Skeletal muscle satellite cell (primary cell): ENCODE measurements at regions not wholly inside any gene's neighbourhood (a gene's known extent, or its start where the extent isn't known, plus 50 kb on each side); places are given as distances from the start of the nearest gene placed in this dataset.

Source experiments
- H3K27me3 ChIP-seq: 2 replicates; pipeline ENCODE4 v1.7.0; 2013; ENCODE audit warnings: low read length; ENCODE audit not compliant: control insufficient read depth, insufficient read depth
- H3K36me3 ChIP-seq: 2 replicates; pipeline ENCODE4 v1.7.0; 2013; ENCODE audit warnings: mild to moderate bottlenecking, control low read depth, low read length; ENCODE audit not compliant: insufficient read depth
- H3K4me1 ChIP-seq: 2 replicates; pipeline ENCODE4 v1.7.0; 2013; ENCODE audit warnings: low read length; ENCODE audit not compliant: control insufficient read depth, insufficient read depth
- H3K4me2 ChIP-seq: 2 replicates; pipeline ENCODE4 v1.7.0; 2013; ENCODE audit warnings: mild to moderate bottlenecking, low read length
- H3K4me3 ChIP-seq: 2 replicates; pipeline ENCODE4 v1.7.0; 2013; ENCODE audit warnings: low read length
- H3K9ac ChIP-seq: 2 replicates; pipeline ENCODE4 v1.7.0; 2013; ENCODE audit warnings: mild to moderate bottlenecking, low read depth, low read length, moderate library complexity
- H3K9me3 ChIP-seq: replicated peaks from 2 replicates; pipeline ENCODE4 v1.7.0; 2013; ENCODE audit warnings: mild to moderate bottlenecking, control low read depth, low read length

GRCh38 chr15:62610265-62610869 is 432.2 kb upstream of the TPM1 start:
- no peaks in the 10 kb centered on the region for H3K27me3 ChIP-seq
- peaks cover 22% of the 10 kb centered on the region for H3K4me1 ChIP-seq
- no peaks in the 10 kb centered on the region for H3K9me3 ChIP-seq
- no peak overlapping the region for H3K9ac ChIP-seq
- H3K36me3 ChIP-seq = no peaks in the 10 kb centered on the region
- H3K4me2 ChIP-seq = no peak overlapping the region
- H3K4me3 ChIP-seq = no peak overlapping the region

- H3K9me3 ChIP-seq = no peaks in the 10 kb centered on the region
- H3K4me3 ChIP-seq = no peak overlapping the region
- no peak overlapping the region for H3K9ac ChIP-seq
- H3K36me3 ChIP-seq = no peaks in the 10 kb centered on the region
- H3K4me1 ChIP-seq = peaks cover 22% of the 10 kb centered on the region
- H3K27me3 ChIP-seq = no peaks in the 10 kb centered on the region
- no peak overlapping the region for H3K4me2 ChIP-seq
Measured at GRCh38 chr15:62611002-62611401, 431.5 kb upstream of the TPM1 start.

- H3K4me3 ChIP-seq = no peak overlapping the region
- H3K36me3 ChIP-seq = no peaks in the 10 kb centered on the region
- no peak overlapping the region for H3K9ac ChIP-seq
- no peaks in the 10 kb centered on the region for H3K27me3 ChIP-seq
- H3K4me2 ChIP-seq = no peak overlapping the region
- H3K4me1 ChIP-seq = peaks cover 18% of the 10 kb centered on the region
- no peaks in the 10 kb centered on the region for H3K9me3 ChIP-seq
Measured at GRCh38 chr15:62612183-62612733, 430.3 kb upstream of the TPM1 start.

GRCh38 chr15:62612771-62613170 is 429.8 kb upstream of the TPM1 start:
- H3K9me3 ChIP-seq = no peaks in the 10 kb centered on the region
- H3K4me1 ChIP-seq = peaks cover 18% of the 10 kb centered on the region

GRCh38 chr15:62616746-62617145 is 425.8 kb upstream of the TPM1 start:
- H3K27me3 ChIP-seq = no peaks in the 10 kb centered on the region
- H3K9me3 ChIP-seq = no peaks in the 10 kb centered on the region
- peaks cover 30% of the 10 kb centered on the region for H3K4me1 ChIP-seq
- H3K4me3 ChIP-seq = no peak overlapping the region
- H3K36me3 ChIP-seq = no peaks in the 10 kb centered on the region
- H3K9ac ChIP-seq = no peak overlapping the region
- H3K4me2 ChIP-seq = no peak overlapping the region

More at GRCh38 chr15:62612771-62613170, 429.8 kb upstream of the TPM1 start:
- Histone ChIP-seq H3K36me3 (no peaks in the 10 kb centered on the region), H3K9ac (no peak overlapping the region), H3K27me3 (no peaks in the 10 kb centered on the region), H3K4me2 (no peak overlapping the region), H3K4me3 (no peak overlapping the region)

DNA sequence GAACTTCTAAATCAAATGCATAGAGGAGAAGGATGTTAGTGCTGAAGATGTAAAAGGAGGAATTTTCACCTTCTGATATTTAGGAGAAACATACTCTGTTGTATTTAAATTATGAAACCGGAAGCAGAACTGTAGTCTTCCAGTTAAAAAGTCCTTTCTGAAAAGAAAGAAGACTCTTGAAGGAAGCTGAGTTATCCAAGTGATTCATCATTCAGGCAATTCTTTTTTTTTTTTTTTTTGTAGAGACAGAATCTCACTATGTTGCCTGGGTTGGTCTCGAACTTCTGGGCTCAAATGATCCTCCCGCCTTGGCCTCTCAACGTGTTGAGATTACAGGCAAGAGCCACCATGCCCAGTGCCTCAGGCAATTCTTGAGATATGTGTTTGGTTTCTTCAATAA is 424.8 kb upstream of the TPM1 start:
- Histone ChIP-seq H3K9me3 (no peaks in the 10 kb centered on the region), H3K4me3 (no peak overlapping the region), H3K4me2 (peak overlapping the region; percentile 22), H3K4me1 (peaks cover 30% of the 10 kb centered on the region), H3K36me3 (no peaks in the 10 kb centered on the region), H3K9ac (no peak overlapping the region), H3K27me3 (no peaks in the 10 kb centered on the region)

- Histone ChIP-seq H3K4me3 (no peak overlapping the region), H3K9me3 (no peaks in the 10 kb centered on the region), H3K27me3 (no peaks in the 10 kb centered on the region), H3K36me3 (no peaks in the 10 kb centered on the region), H3K4me2 (peak overlapping the region; percentile 36), H3K9ac (no peak overlapping the region), H3K4me1 (peaks cover 30% of the 10 kb centered on the region)
Measured at GRCh38 chr15:62618432-62618831, 424.1 kb upstream of the TPM1 start.

- Histone ChIP-seq H3K4me2 (peak overlapping the region; percentile 36), H3K27me3 (no peaks in the 10 kb centered on the region)
Measured at GRCh38 chr15:62618846-62619504, 423.6 kb upstream of the TPM1 start.

DNA sequence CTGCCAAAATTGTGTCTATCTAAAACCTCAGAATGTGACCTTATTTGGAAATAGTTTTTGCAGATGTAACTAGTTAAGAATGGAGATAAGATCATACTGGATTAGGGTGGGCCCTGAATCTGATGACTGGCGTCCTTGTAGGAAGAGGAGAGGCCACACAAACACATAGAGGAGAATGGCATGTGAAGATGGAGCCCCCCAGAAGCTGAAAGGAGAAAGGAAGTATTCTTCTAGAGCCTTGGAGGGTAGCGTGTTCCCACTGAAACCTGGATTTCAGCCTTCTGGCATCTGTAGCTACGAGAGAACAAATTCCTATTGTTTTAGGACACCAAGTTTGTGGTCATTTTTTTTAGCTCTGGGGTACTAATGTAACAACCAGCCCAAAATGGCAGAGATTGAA is 423.0 kb upstream of the TPM1 start:
- Histone ChIP-seq H3K36me3 (no peaks in the 10 kb centered on the region), H3K27me3 (no peaks in the 10 kb centered on the region), H3K9ac (no peak overlapping the region), H3K4me2 (no peak overlapping the region), H3K4me3 (no peak overlapping the region), H3K4me1 (peaks cover 31% of the 10 kb centered on the region), H3K9me3 (no peaks in the 10 kb centered on the region)

More at GRCh38 chr15:62618846-62619504, 423.6 kb upstream of the TPM1 start:
- no peak overlapping the region for H3K9ac ChIP-seq
- no peak overlapping the region for H3K4me3 ChIP-seq
- no peaks in the 10 kb centered on the region for H3K36me3 ChIP-seq
- no peaks in the 10 kb centered on the region for H3K9me3 ChIP-seq
- H3K4me1 ChIP-seq = peaks cover 30% of the 10 kb centered on the region

GRCh38 chr15:62622775-62623174 is 419.8 kb upstream of the TPM1 start:
- no peaks in the 10 kb centered on the region for H3K36me3 ChIP-seq
- no peaks in the 10 kb centered on the region for H3K9me3 ChIP-seq
- H3K27me3 ChIP-seq = no peaks in the 10 kb centered on the region
- H3K4me2 ChIP-seq = no peak overlapping the region
- peaks cover 35% of the 10 kb centered on the region for H3K4me1 ChIP-seq
- H3K4me3 ChIP-seq = no peak overlapping the region
- H3K9ac ChIP-seq = no peak overlapping the region

GRCh38 chr15:62624547-62625378 is 417.8 kb upstream of the TPM1 start:
- Histone ChIP-seq H3K4me1 (peaks cover 15% of the 10 kb centered on the region), H3K27me3 (no peaks in the 10 kb centered on the region), H3K36me3 (no peaks in the 10 kb centered on the region), H3K9ac (no peak overlapping the region), H3K4me2 (peak overlapping the region; percentile 42), H3K9me3 (no peaks in the 10 kb centered on the region), H3K4me3 (peak overlapping the region; percentile 6)
